GM18907 (cell line): ENCODE measurements at regions not wholly inside any gene's neighbourhood (a gene's known extent, or its start where the extent isn't known, plus 50 kb on each side); places are given as distances from the start of the nearest gene placed in this dataset.

ENCODE experiments used
- ATAC-seq: cut with Tn5 transposase; IDR thresholded peaks from one replicate; pipeline ENCODE4 v1.9.1; 2021; ENCODE audit warnings: mild to moderate bottlenecking, moderate library complexity; ENCODE audit not compliant: unreplicated experiment

DNA sequence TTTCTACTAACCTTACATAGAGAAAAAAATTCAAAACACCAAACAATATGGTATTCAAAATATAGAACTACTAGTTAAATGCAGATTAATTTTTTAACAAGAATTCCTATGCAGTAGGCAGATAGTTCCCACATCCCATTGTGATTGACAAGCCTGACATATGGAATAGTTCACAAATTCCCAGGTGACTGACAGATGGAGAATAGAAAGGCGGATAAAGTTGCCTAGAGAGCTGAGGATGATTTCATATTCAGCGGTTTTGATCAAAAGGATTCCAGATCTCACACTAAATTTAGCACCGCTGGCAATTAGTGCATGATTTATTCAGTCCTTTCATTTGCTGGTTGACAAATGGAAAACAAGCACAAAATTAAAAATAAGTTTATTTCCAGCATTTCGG is 733.7 kb upstream of the POU3F3 start:
- ATAC-seq, result no peak

DNA sequence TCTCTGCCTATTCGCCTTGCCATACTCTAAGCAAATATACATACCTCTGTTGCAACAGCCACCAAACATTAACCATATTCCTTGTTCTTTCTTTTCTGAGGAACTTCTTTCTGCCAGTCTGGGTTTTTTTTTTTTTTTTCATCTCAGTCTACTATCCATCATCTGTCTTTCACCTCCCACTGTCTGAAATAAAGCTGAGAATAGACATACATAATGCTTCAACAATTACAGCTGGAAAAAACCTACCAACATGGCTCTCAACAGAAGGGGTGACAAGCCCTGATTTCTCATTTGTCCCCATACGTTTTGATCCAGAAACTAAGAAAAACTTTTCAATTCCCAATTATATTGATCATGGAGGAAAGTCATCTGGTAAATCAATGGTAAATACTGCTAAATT is 728.8 kb upstream of the POU3F3 start:
- no peak for ATAC-seq

DNA sequence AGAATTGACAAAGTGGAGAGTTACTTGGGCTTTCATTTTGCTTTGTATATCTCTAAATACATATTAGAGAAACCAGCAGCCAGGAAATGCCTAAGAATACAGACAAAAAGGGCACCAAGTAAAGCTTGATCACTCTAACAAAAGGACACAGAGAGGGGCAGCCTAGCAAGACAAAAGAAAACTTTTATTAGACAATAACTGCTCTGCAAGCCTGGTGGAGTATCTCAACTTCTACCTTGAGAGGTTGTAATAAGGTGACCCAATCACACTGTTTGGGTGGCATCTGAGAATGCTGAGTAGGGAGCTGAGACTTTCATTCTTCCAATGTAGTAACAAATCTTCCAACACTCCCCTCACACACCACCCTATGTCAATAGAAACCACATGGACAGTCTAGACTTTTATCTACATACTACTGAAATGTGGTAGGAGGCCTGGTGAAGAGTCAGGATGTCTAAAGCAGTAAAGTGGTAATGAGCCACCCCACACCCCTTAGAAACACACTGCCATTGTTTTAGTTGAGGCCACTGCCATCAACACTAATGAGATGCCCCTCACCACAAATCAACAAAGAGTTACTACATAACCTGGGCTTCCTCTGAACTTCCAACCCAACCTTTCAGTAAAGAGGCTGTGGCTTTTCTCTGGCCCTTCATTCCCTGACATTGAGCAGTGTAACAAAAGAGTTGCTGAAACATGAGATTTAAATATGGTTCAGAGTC is 726.7 kb upstream of the POU3F3 start:
- ATAC-seq, result no peak

DNA sequence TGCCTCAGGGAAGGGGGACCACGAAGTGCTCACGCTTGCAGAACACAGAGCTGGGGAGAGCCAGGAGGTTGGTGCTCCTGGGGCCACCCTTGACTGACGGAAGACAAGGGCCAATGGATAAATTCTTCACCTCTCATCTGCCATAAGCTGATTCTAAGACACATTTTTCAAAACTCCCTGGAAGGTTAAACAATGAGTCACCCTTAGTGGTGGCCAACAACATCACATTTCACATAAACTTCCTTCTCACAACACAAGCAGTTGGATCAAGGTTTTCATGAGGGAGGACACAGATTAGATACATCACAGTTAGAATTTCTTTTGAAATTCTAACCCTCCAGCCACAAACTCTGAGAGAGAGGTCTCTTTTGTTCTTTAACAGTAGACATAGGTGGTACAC is 713.6 kb upstream of the POU3F3 start:
- ATAC-seq, result no peak

DNA sequence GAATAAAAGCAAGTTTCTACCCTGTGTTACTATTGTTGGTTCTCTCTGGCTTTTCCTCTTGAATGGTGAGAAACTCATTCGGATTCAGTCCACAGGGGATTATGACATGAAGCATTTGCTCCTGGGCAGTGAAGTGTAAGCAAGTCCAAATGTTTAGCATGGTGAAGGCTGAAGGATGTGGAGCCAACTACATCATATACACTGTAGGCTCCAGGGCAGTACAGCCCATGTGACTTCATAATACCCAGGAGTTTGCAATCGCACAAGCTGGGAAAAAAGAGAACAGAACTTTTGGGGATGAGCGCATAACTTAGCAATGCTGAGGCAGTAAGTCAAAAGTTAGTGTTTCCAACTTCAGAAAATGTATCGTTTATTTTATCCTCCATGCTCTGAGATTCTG is 695.7 kb upstream of the POU3F3 start:
- ATAC-seq, result no peak

DNA sequence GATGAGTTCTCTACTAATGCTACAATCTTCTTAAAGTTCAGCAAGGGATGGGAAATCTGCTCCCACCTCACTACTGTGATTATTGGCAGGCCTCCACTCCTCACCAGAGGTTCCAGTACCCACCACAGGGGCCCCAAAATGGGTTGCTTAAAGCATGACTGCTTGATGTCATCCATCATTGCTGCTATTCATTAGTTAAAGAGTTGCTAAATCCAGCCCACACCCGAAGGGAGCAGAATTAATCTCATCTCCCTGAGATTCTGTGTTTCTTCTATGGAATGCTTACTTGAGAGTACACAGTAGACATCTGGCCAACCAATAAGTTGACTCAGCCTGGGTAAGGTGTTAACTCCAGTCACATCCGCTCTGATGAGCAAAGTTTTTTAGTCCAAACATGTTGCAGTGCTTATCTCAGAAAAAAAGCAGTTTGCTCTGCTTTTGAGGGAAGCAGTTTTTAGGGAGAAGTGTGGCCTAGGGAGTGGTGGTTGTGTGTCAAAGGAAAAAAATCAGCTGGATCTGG is 690.2 kb upstream of the POU3F3 start:
- no peak for ATAC-seq

DNA sequence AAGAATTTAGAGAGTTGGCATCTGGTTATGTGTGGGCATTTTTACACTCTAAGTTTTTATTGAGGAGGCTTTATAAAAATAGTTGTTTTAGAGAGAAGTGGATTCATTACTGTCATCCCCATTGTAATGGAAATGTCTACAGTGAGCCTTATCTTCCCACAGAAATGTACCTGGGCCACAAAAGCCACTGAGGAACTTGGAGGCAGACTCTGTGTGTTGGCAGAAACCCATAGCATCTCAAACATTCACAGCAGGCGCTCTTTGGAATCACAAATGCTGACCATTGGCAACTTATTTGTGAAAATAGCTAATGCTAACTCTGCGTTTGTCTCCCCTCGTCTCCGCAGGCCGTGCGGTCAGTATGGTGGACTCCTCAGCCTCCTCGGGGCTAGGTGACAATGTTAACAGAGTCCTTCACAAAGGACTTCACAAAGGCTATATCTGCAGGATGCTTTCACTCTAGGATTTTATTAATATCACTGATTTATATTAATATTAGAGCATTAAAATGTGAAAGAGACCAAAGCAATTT is 689.1 kb upstream of the POU3F3 start:
- ATAC-seq, result no peak

DNA sequence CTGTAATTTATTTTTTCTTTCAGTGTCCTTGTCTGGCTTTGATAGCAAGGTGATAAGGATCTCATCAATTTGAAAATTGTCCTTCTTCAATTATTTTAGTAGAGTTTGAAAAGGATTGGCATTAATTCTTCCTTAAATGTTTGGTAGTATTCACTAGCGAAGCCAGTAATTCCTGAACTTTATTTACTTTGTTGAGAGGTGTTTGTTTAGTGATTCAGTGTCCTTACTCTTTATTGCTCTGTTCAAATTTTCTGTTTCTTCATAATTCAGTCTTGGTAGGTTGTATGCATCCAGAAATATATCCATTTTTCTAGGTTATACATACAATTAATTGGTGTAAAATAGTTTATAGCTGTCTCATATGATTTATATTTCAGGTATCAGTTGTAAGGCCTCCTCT is 676.7 kb upstream of the POU3F3 start:
- no peak for ATAC-seq

DNA sequence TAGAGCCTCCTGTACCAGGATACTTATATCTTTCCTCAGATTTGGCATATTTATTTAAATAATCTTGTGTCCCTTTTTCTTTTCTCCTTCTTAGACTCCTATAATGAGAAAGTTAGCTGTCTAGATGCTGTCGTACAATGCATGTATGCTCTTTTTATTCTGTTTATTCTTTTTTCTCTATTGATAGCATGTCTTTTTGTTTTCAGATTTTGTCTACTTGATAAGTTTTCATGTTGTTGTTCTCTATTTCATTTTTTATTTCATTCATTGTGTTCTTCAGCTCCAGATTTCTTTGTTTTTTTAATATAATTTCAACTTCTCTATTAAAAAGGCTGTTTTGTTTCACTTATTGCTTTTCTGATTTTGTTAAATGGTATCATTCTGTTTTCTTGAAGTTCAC is 674.3 kb upstream of the POU3F3 start:
- ATAC-seq, result no peak

DNA sequence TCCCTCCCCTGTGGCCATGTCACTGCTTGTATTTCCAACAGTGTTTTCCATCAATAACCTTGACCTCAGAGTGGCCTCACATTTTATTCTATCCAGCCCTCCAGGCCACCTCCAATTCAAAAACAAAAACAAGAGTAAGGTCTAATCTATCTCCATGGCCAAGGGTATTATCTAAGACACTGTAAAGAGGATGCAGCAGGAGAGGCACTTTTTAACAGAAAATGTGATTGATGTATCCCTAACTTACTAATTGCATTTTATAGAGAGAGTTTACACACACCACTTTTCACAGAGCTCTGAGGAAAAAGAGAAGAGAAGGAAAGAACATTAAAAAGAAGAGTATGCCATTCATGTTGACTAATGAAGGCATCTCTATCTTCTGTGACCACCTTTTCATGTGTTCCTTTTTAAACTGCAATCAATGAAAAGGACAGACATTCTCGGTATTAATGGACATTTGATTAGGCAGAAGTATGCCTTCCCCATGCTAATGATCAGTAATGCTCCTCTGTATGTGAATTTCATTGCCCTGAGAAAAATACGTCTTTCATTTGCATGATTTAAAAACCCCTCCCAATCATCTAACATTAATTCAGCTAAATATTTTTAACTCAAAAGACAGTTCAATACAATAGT is 653.3 kb upstream of the POU3F3 start:
- ATAC-seq, result no peak

DNA sequence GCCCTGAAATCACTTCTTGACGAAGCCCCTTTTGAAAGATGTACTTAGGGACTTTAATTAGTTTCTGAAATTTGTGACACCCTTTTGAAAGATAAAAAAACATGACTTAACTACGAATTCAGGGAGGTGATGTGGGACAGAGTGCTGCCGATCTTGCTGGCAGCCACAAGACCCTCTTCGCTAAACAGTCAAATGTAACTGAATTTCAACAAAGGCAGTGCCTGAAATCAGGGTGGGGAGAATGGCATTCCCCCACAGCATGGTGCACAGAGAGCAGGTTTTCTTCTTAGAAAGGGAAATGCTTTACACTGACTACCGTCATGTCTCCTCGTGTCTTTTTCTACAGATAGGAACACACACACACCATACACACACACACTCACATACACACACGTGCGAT is 640.2 kb upstream of the POU3F3 start:
- no peak for ATAC-seq

DNA sequence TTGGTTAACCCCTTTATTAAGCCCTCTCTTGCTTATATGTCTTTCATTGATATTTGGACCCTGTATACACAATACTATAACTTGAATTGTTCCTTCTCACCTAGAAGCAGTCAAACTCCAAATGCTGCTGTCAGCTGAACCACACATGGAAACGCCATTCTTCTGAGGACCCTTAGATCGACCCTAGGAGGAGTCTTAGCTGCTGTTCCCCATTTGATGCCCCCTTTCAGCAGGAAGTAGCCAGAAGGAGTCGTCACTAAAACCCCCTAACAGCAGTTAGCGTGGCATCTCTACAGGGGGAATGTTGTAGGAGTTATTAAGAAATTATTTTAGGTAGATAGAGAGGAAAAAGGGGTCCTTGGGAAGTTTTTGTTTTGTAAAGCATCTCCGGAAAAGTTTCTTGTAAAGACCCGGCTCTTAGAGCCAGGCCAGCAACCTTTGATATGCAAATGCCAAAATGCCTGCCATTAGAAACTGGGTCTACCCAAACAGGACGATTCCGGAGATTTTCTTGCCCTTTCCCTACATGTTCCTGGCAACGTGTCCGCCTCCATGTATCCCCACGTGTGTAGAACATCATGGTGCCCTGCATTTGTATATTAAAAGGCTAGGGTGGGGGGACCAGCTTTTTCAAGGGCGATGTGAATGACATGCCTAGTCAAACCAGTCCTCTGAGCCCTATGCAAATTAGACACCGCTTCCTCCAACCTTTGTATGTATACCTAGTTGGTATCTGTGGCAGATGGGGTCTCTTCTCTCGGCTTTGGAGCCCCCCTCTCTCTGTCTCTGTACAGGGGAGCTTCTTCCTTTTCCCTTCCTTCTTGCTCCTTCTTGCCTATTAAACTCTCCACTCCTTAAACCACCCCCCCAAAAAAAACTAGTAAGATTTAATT is 638.4 kb upstream of the POU3F3 start:
- ATAC-seq, result no peak

DNA sequence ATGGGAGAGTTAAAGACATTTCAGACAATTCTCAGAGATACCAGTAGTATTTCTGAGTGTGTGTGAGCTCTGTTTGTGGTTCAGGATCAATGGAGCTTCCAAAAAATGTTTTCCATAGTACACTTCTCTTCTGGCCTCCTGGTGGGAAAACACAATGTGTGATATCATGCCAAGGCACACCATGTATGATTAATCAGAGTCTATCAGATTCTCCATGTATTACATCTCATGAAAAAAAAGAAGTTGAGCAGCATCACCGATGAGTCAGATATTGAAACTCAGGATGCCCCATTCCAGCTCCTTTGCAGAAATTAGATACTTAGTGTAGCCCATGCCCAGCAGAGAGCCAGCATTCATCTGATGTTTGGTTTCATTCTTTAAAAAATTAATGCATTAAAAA is 620.3 kb upstream of the POU3F3 start:
- ATAC-seq, result no peak

DNA sequence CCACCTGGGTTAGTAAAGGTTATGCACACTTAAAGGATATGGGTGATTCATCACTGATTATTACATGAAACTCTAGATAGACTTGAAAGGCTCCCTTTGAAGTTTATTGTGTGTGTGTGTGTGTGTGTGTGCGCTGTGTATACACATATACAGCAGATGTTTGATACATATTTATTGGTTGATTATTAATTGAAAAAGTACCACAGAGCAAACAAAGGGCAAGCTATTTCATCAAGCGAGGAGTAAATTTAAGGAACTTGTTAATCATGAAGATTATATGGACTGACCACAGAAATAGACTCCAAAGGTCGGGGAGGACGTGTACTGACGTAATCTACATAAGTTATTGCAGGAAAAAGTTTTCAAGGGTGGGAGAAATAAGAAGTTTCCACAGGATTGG is 617.4 kb upstream of the POU3F3 start:
- no peak for ATAC-seq

DNA sequence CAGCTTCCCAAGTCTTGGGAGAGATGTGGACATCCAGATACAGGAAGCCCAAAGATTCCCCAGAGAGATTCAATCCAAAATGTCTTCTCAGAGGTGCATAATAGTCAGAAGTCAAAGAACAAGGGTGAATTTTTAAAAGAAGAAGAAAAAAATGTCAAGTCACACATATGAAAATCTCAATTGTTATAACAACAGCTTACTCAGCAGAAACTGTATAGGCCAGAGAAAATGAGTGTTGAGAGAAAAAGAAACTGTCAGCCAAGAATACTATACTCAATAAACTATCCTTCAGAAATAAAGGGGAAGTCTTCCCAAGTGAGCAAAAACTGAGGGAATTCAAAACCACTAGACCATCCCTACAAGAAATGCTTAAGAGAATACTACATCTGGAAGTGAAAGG is 612.9 kb upstream of the POU3F3 start:
- no peak for ATAC-seq

DNA sequence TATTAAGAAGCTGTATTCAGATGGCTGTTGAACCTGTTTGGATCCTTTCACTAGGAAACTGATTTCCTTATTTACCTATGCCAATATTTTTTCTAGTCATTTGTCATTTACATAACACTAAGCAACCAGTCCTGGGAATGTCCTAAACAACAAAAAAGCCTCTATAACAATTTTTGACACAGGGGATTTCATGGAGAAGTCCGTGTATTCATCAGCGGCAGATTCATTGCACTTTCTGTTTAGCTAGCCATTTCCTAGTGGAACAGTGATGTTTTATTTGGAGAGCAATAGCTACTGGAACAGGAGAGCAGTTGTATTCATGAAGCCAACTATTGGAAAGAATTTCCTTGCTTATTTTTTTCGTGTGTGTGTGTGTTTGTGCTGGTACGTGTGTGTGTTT is 604.3 kb upstream of the POU3F3 start:
- ATAC-seq, result no peak

DNA sequence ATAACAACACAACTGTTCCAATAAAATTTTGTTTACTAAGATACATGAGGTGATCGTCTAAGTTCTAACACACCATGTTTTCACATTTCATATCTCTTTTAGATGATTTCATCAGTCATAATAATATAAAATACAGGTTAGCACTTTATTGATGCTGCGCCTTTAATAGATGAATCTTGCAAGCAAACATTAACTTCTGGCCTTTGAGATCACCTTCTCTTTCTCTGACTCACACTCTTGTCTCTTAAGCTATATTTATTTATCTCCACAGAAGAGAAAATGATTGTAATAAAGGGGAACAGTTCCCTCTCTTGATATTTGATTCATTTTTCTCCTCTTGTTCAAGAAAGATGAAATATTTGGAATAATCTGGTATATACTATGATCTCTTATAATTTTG is 603.3 kb upstream of the POU3F3 start:
- ATAC-seq, result no peak

DNA sequence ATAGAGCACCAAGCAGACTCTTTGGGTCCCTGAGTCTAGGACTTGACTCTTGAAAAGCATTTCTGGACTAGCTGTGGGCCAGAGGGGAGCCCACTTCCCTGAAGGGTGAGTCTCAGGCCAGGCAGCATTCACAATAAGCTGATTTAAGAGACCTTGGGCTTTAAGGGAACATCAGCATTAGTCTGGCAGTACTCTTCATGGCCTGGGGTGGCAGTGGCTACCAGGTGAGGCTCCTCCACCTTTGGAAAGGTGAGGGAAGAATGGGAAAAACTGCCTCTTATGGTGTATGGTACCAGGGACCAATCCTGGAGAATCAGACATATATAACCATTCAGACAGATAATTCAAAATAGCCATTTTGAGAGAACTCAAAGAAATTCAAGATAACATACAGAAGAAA is 599.9 kb upstream of the POU3F3 start:
- no peak for ATAC-seq

DNA sequence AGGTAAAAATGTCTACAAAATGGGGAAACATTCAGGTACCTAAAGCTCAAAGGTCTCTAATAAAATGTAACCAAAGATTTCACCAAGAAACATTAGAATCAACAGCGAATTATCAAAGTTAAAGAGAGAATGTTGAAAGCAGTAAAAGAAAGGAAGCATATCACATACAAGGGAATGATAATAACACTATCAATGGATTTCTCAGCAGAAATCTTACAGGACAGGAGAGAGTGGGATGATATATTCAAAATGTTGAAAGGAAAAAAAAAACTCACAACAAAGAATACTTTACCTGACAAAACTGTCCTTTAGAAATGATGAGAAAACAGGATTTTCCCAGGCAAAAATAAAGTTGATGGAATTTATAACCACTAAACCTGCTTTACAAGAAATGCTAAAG is 591.2 kb upstream of the POU3F3 start:
- ATAC-seq, result no peak

DNA sequence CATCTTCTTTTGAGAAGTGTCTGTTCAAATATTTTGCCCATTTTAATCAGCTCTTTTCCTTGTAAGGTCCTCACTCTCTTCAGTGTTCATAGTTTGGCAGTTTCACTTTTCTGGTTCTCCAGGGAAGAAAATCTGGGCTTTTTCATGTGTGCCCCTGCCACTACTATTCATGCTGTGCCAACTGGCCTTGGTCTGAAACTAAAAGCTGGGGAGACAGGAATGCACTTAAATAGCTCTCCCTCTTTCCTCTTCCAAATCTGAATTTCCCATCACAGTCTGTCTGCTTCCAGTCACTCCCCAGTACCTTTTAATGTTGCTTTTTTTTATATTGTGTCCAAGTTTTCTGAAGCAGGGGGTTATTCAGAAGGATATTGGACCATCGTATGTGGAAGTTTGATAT is 574.3 kb upstream of the POU3F3 start:
- ATAC-seq, result no peak

DNA sequence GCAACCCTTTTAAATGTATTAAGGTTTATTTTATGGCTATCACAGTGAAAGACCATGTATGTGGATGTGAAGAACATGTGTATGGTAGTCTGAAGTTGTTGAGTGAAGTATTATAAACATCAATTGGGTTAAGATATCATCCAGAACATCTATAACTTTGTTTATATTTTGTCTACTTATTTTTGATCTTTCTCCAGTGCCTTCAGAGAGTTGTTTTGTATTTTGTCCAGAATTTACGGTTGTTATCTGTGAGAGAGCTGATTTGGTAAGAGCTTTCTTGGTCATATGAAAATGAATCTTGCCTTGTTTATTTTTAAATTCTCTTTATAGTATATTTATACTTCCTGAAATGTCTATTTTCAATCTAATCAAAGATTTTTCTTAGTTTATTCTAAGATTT is 573.7 kb upstream of the POU3F3 start:
- no peak for ATAC-seq

DNA sequence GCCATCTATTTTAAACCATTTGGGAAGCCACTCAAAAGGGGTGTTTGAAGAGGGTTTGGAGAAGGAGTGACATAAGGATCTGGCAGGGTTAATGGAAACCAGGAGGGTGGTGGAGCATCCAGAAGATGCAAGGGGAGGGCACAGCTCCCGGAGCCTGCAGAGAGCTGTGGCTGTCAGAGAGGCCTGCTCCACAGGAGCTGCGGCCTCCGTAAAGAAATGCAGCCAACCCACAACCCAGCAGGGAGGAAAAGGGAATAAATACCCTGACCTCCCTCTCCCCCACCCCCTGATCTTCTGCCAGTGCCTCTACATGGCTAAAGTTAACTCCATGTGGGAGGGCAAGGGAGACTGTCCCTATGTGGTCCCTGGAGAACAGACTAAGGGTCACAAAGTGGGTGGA is 567.1 kb upstream of the POU3F3 start:
- ATAC-seq, result no peak
